ENCODE measurements at regions not wholly inside any gene's neighbourhood (a gene's known extent, or its start where the extent isn't known, plus 50 kb on each side); places are given as distances from the start of the nearest gene placed in this dataset.

GRCh38 chr10:128429835-128430513, 303.8 kb upstream of the MKI67 start:
- peak; percentile 1 for DNase-seq

GRCh38 chr10:128431083-128431482, 304.9 kb upstream of the MKI67 start:
- no peak for DNase-seq

DNA sequence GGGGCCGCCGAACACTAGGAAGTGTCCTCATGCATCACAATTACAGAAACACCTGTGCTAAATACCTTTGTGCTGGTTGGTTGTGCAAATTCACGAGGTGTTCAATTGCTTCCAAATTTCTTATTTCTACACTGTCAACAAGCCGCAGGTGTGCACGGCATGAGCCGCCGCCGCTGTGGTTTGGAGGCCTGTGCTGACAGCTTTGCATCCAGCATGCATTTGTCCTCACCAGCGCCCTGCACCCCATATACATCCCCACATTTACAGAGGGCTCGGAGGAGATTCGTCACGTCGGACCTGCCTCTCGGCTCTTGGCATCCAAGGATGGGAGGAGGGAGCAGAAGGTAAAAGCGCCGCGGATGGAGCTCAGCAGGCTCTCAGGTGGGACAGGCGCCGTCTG, 305.3 kb upstream of the MKI67 start:
- DNase-seq = no peak

DNA sequence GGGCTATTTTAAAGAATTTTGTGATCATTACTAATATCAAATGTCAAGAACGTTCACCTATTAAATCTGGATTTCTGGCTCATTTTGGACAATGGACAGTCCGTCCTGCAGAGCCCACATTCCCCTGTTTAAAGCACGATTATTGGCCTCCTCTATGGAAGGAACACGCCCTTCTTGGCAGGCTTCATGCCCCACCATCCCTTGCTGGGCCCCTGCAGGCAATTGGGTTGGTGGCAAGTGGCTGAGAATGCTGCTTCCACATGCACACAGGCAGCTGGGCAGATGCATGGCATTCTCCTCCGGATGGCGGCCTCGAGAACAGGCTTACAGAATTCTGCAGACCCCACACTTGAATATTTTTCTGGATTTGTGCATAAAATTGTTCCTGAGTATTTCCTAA, 305.8 kb upstream of the MKI67 start:
- DNase-seq = no peak

DNA sequence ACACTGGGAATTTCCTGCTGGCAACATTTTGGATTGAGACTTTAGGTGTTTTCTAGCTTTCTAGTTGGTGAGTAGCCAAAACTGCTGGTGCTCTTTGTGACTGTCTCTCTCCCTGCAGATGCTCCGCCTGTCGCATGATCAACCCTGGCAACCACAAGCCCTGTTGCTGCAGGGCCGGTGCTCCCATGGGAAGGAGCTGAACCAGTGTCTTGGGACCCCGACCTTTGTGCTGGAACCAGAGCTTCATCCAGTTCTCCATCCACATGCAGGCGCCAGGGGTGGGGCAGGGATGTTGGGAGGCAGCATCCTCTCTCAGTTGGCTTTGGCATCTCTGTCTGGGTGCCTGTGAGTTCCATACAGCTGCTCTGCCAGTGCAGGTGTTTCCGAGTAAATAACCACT, 306.2 kb upstream of the MKI67 start:
- no peak for DNase-seq

- DNase-seq = no peak
Observed at GRCh38 chr10:128435811-128436210, 309.6 kb upstream of the MKI67 start.

DNA sequence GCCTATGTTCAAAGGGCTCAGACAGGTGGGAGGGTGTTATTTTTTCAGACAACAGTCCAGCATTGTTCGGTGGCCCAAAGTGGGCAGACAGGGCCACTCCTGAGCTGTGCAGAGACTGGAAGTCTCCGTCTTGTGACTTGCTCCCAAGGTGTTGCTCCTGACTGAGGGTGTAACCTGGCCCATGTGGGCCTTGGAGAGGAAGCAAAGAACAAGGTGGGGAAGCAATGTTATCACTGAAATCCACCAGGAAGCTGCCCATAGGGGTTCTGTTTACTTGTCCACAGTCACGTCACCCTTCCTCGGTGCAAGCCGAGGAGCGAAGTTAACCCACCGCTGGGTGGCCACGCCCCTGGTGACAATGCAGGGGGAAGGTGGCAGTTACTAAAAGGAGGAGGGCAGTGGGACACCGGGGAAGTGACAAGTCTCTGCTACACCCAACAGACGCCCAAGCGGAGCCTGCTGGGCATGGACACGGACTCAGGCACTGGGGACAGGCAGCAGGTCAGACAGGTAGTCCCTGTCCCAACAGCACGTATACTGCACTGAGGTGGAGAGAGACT, 311.6 kb upstream of the MKI67 start:
- DNase-seq = no peak

DNA sequence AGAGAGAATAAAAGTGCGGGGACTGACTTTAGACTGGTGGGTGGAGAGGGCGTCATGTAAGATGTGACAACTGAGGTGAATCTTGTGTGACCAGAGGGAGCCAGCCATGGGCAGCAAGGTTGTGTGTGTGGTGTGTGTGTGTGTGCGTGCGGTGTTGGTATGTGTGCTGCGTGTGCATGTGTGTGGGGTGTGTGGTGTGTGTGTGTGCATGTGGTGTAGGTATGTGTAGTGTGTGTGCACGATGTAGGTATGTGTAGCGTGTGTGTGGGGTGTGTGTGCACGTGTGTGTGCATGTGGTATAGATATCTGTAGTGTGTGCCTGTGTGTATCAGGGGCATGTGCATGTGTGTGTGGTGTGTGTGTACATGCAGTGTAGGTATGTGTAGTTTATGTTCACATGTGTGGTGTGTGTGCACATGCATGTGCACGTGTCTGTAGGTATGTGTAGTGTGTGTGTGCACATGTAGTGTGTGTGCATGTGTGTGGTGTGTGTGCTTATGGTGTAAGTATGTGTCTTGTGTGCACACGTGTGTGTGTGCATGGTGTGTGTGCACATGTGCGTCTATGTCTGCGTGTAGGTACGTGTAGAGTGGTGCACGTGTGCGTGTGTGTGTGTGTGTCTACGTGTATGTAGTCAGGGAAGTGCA, 312.3 kb upstream of the MKI67 start:
- DNase-seq = no peak

DNA sequence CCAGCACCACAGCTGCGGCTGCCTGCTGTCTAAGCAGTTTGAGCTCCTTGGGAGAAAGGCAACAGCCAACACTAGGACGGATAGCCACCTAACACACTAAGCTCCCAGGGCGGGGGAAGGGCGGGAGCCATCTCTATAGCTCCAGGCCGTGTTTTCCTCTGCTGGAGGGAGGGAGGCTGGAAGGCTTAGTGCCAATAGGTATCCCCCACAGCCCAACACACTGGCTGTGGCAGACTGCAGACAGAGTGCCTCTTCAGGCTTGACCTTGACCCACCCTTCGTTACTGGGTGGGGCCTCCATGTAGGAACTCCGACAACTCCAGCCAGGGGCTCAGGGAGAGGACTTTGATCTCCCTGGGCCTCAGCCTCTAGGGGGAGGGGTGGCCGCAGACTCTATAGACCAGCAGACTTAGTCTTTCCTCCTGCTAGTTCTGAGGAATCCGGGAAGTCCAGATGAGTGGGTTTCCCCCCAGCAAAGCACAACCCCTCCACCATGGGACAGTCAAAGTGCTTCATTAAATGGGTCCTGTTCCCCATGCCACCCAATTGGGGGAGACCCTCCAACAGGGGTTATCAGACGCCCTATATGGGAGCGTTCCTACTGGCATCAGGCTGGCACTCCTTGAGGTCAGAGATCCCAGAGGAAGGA, 314.4 kb upstream of the MKI67 start:
- no peak for DNase-seq

GRCh38 chr10:128443925-128444518, 317.8 kb upstream of the MKI67 start:
- no peak for DNase-seq

DNA sequence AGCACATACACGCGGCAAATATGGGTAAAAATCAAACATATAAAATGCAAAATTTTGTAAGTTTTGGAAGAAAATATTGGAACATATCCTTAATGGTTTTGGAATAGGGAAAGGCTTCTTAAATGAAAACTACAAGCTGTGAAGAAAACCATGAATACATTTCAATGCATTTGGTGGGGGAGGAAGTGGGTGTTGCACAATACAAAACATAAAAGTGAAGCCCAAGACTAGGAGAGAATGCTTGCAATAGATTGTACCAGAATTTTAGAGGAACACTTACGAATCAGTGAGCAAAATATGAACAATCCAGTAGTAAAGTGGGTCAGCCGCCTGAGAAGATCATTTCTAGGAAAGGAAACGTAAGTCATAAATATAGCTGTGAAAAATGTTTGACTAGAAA, 322.6 kb upstream of the MKI67 start:
- DNase-seq = no peak

GRCh38 chr10:128451879-128452278, 325.7 kb upstream of the MKI67 start:
- no peak for DNase-seq

DNA sequence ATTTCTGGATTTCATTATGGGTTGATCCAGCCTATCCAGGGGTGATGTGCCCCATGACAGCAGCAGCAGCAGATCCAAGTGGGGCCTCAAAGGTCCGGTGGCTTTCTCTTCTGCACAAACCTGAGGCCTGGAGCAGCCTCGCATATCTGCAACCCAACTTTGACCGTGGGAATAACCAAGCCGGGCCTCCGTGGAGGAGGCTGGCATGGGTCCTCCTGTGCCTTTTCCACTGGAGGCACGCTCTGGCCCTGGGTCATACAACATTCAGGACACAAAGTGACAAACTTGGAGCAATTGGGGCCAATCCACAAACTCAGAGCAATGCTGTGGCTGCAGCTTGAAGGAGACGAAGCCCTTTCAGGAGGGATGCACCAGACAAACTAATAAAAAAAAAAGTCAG, 330.0 kb upstream of the MKI67 start:
- DNase-seq = no peak

DNA sequence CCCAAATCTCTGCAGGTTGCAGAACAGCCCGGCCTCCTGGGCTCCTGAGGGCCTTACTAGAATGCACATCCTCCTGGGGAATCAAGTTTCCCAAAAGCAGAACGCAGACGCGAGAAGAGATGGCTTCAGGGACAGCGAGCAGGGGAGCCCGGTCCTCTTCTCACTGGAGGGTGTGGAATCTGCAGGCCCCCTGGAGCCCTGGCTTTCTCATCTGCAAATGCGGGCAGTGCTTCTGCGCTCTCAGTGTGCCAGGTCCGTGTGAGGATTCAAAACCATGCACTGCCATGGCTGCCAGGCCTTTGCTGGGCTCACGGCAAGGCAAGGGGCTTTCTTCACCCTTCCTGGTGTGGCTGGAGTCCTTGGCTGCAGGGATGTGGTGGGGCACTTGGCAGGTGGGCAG, 330.9 kb upstream of the MKI67 start:
- DNase-seq = no peak

DNA sequence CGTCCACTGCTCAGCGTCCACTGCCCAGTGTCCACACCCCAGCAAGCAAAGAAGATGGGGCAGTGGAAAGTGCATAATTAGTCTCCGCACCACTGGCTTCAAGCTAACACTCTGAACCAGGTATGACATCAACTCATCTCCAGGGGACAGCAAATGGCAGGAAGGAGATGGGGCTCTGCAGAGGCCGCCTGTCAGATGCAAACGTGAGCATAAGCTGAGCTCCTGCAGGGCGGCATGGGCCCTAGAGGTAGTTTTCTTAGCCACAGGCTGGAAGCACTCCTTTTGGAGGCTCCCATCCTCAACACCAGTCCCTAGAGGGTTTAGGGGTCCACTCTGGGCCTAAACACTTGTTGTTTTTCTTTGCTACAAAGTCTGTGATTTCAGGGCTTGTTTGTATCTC, 335.8 kb upstream of the MKI67 start:
- DNase-seq = no peak

- DNase-seq = no peak
Observed at GRCh38 chr10:128462844-128463243, 336.6 kb upstream of the MKI67 start.

- peak; percentile 66 for DNase-seq
Observed at GRCh38 chr10:128463991-128464760, 338.0 kb upstream of the MKI67 start.

GRCh38 chr10:128465697-128466096, 339.5 kb upstream of the MKI67 start:
- DNase-seq = no peak

- no peak for DNase-seq
Observed at GRCh38 chr10:128466831-128467371, 340.7 kb upstream of the MKI67 start.

- DNase-seq = no peak
Observed at GRCh38 chr10:128468462-128468861, 342.2 kb upstream of the MKI67 start.

DNA sequence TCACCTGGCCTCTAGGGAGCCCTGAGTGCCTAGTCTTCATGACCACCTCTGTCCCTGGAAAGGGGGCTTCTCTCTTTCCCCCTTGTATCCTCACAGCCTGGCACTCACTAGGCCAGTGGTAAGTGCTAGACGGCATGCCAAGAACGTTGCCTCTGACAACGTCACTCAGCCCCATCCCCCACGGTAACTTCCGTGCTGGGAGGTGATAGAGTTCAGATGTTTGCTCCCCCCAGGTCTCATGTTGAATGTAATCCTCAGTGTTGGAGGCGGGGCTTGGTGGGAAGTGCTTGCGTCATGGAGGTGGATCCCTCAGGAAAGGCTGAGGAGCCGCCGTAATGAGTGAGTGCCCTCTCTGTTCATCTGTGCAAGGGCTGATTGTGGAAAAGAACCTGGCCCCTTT, 343.3 kb upstream of the MKI67 start:
- no peak for DNase-seq

GRCh38 chr10:128470321-128470965, 344.2 kb upstream of the MKI67 start:
- DNase-seq = peak; percentile 3

All from NCI-H187 treated with DMSO at 0.1 percent for 48 hours (cell line).